Prostate gland (tissue), 2 donors: ENCODE measurements at regions not wholly inside any gene's neighbourhood (a gene's known extent, or its start where the extent isn't known, plus 50 kb on each side); places are given as distances from the start of the nearest gene placed in this dataset.

ENCODE experiments used
- POLR2A ChIP-seq: fragments of 450-650 bp; IDR thresholded peaks from one replicate; pipeline ENCODE4 v1.6.1; 2016; ENCODE audit warnings: antibody characterized with exemption, mild to moderate bottlenecking
- POLR2AphosphoS5 ChIP-seq: sonication (generic); formaldehyde crosslinking; IDR thresholded peaks from one replicate; pipeline ENCODE4 v1.6.1; 2017; ENCODE audit warnings: antibody characterized with exemption
- TF ChIP-seq, protein P1 (sequence below), 4 experiments: fragments of 200-600 bp in 2 of 4; fragments of 450-650 bp in 2 of 4; sonication (generic) in 2 of 4; IDR thresholded peaks; 1 replicate in 3 of 4; 2 replicates in 1 of 4; pipeline ENCODE4 v1.5.1; 2016 to 2019; ENCODE audit warnings: antibody characterized with exemption in 4 of 4, mild to moderate bottlenecking in 2 of 4, moderate library complexity in 2 of 4

DNA sequence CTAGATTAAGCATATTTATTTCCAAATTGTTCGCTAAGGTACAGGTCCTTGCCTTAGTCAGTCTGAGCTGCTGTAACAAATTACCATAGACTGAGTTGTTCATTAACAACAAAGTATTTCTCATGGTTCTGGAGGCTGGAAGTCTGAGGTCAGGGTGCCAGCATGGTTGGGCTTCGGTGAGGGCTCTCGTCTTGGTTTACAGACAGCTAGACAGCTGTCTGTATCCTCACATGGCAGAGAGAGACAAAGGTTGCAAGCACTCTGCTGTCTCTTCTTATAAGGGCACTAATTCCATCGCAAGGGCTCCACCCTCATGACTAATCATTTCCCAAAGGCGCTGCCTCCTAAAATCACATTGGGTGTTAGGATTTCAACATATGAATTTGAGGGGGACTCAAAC, 115.3 kb upstream of the GMDS start:
- TF ChIP-seq, protein P1, sequence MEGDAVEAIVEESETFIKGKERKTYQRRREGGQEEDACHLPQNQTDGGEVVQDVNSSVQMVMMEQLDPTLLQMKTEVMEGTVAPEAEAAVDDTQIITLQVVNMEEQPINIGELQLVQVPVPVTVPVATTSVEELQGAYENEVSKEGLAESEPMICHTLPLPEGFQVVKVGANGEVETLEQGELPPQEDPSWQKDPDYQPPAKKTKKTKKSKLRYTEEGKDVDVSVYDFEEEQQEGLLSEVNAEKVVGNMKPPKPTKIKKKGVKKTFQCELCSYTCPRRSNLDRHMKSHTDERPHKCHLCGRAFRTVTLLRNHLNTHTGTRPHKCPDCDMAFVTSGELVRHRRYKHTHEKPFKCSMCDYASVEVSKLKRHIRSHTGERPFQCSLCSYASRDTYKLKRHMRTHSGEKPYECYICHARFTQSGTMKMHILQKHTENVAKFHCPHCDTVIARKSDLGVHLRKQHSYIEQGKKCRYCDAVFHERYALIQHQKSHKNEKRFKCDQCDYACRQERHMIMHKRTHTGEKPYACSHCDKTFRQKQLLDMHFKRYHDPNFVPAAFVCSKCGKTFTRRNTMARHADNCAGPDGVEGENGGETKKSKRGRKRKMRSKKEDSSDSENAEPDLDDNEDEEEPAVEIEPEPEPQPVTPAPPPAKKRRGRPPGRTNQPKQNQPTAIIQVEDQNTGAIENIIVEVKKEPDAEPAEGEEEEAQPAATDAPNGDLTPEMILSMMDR (IDR thresholded peaks at IDR 0.05): no peak
- TF ChIP-seq POLR2A (no peak), POLR2AphosphoS5 (no peak)
